ENCODE measurements at regions not wholly inside any gene's neighbourhood (a gene's known extent, or its start where the extent isn't known, plus 50 kb on each side); places are given as distances from the start of the nearest gene placed in this dataset.

DNA sequence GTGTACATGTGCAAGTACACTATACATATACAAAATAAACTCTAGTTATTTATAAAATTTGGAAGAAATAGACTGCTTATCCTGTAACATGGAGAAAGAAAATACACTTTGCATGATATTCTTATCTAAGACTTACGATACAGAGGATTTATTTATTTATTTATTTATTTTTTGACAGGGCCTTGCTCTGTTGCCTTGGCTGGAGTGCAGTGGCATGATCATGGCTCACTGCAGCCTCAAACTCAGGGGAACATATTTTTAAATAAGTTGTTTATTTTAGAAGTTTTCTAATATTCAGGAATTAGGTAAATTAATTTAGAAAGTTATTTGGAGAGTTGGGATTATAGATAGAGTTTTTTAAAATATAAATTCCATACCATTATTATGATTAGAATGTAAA is 116.7 kb downstream of the GPR85 start:
- TF ChIP-seq, protein P1, sequence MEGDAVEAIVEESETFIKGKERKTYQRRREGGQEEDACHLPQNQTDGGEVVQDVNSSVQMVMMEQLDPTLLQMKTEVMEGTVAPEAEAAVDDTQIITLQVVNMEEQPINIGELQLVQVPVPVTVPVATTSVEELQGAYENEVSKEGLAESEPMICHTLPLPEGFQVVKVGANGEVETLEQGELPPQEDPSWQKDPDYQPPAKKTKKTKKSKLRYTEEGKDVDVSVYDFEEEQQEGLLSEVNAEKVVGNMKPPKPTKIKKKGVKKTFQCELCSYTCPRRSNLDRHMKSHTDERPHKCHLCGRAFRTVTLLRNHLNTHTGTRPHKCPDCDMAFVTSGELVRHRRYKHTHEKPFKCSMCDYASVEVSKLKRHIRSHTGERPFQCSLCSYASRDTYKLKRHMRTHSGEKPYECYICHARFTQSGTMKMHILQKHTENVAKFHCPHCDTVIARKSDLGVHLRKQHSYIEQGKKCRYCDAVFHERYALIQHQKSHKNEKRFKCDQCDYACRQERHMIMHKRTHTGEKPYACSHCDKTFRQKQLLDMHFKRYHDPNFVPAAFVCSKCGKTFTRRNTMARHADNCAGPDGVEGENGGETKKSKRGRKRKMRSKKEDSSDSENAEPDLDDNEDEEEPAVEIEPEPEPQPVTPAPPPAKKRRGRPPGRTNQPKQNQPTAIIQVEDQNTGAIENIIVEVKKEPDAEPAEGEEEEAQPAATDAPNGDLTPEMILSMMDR (IDR thresholded peaks at IDR 0.05; ENCODE audit: borderline replicate concordance, extremely low read depth, insufficient read depth), result no peak
- no peaks in the 10 kb centered on the region for H3K27me3 ChIP-seq (ENCODE audit: control insufficient read depth, insufficient read depth, low read length)
- intact Hi-C loops (cut with DNase I), result no loop called here
- no peak overlapping the region for H3K4me3 ChIP-seq (ENCODE audit: low read length in 3 of 3)
- DNase-seq (no peak), FAIRE-seq (no peak)
- no peak overlapping the region for H3K27ac ChIP-seq (ENCODE audit: low read depth in 2 of 2, low read length in 2 of 2)
- no peaks in the 10 kb centered on the region for H3K9me3 ChIP-seq (ENCODE audit: control insufficient read depth in 2 of 3, insufficient read depth in 1 of 3, low read length in 3 of 3)
- H3K36me3 ChIP-seq (ENCODE audit: control insufficient read depth in 2 of 3, insufficient read depth in 3 of 3, low read length in 3 of 3), result no peaks in the 10 kb centered on the region
- H3K4me1 ChIP-seq (ENCODE audit: control insufficient read depth in 2 of 3, insufficient read depth in 2 of 3, low read depth in 1 of 3, low read length in 3 of 3), result no peaks in the 10 kb centered on the region
- no peak overlapping the region for H3K9ac ChIP-seq (ENCODE audit: low read length in 3 of 3)

- H3K9ac ChIP-seq (ENCODE audit: low read length in 3 of 3), result no peak overlapping the region
- intact Hi-C loops (cut with DNase I), result no loop called here
- H3K27ac ChIP-seq (ENCODE audit: low read depth in 2 of 2, low read length in 2 of 2), result no peak overlapping the region
- DNase-seq (no peak), FAIRE-seq (no peak)
- TF ChIP-seq, protein P1 (IDR thresholded peaks at IDR 0.05; ENCODE audit: borderline replicate concordance, extremely low read depth, insufficient read depth), result no peak
- H3K4me3 ChIP-seq (ENCODE audit: low read length in 3 of 3), result no peak overlapping the region
- no peaks in the 10 kb centered on the region for H3K4me1 ChIP-seq (ENCODE audit: control insufficient read depth in 2 of 3, insufficient read depth in 2 of 3, low read depth in 1 of 3, low read length in 3 of 3)
- H3K36me3 ChIP-seq (ENCODE audit: control insufficient read depth in 2 of 3, insufficient read depth in 3 of 3, low read length in 3 of 3), result no peaks in the 10 kb centered on the region
- H3K27me3 ChIP-seq (ENCODE audit: control insufficient read depth, insufficient read depth, low read length), result no peaks in the 10 kb centered on the region
- H3K9me3 ChIP-seq (ENCODE audit: control insufficient read depth in 2 of 3, insufficient read depth in 1 of 3, low read length in 3 of 3), result no peaks in the 10 kb centered on the region
Observed at GRCh38 chr7:112965506-112965905, 121.1 kb downstream of the GPR85 start.

- TF ChIP-seq, protein P1 (IDR thresholded peaks at IDR 0.05; ENCODE audit: borderline replicate concordance, extremely low read depth, insufficient read depth), result no peak
- Histone ChIP-seq H3K36me3 (ENCODE audit: control insufficient read depth in 2 of 3, insufficient read depth in 3 of 3, low read length in 3 of 3) (no peaks in the 10 kb centered on the region), H3K9me3 (ENCODE audit: control insufficient read depth in 2 of 3, insufficient read depth in 1 of 3, low read length in 3 of 3) (no peaks in the 10 kb centered on the region), H3K27me3 (ENCODE audit: control insufficient read depth, insufficient read depth, low read length) (no peaks in the 10 kb centered on the region), H3K4me1 (ENCODE audit: control insufficient read depth in 2 of 3, insufficient read depth in 2 of 3, low read depth in 1 of 3, low read length in 3 of 3) (no peaks in the 10 kb centered on the region), H3K4me3 (ENCODE audit: low read length in 3 of 3) (no peak overlapping the region), H3K27ac (ENCODE audit: low read depth in 2 of 2, low read length in 2 of 2) (no peak overlapping the region), H3K9ac (ENCODE audit: low read length in 3 of 3) (no peak overlapping the region)
- DNase-seq, result no peak
- intact Hi-C loops (cut with DNase I), result no loop called here
- FAIRE-seq, result no peak
Observed at GRCh38 chr7:112963634-112964033, 123.0 kb downstream of the GPR85 start.

DNA sequence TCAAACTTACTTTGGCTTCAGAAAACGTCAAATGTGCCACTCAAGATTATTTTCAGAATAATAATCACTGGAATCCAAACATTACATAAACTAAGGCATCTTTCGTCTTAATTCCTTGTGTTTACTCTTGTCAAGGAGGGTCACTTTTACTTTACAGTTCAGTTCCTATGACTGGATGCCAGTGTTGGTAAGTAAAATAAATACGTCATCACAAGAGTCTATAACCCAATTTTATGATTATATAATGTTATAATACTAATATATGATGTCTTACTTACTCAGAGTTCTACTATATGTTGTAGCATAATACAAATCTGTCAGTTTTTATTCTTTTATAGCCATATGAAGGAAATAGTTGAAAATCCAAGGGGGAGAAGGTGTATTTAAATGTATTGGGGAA is 123.8 kb downstream of the GPR85 start:
- no peak overlapping the region for H3K9ac ChIP-seq (ENCODE audit: low read length in 3 of 3)
- no peaks in the 10 kb centered on the region for H3K9me3 ChIP-seq (ENCODE audit: control insufficient read depth in 2 of 3, insufficient read depth in 1 of 3, low read length in 3 of 3)
- intact Hi-C loops (cut with DNase I), result no loop called here
- H3K4me3 ChIP-seq (ENCODE audit: low read length in 3 of 3), result no peak overlapping the region
- H3K4me1 ChIP-seq (ENCODE audit: control insufficient read depth in 2 of 3, insufficient read depth in 2 of 3, low read depth in 1 of 3, low read length in 3 of 3), result no peaks in the 10 kb centered on the region
- no peaks in the 10 kb centered on the region for H3K27me3 ChIP-seq (ENCODE audit: control insufficient read depth, insufficient read depth, low read length)
- FAIRE-seq, result no peak
- no peaks in the 10 kb centered on the region for H3K36me3 ChIP-seq (ENCODE audit: control insufficient read depth in 2 of 3, insufficient read depth in 3 of 3, low read length in 3 of 3)
- TF ChIP-seq, protein P1 (IDR thresholded peaks at IDR 0.05; ENCODE audit: borderline replicate concordance, extremely low read depth, insufficient read depth), result no peak
- no peak for DNase-seq
- no peak overlapping the region for H3K27ac ChIP-seq (ENCODE audit: low read depth in 2 of 2, low read length in 2 of 2)

Data from kidney (tissue), 13 donors.